Brain microvascular endothelial cell (primary cell): ENCODE measurements at regions not wholly inside any gene's neighbourhood (a gene's known extent, or its start where the extent isn't known, plus 50 kb on each side); places are given as distances from the start of the nearest gene placed in this dataset.

ENCODE experiments used
- DNase-seq: peaks from one replicate; pipeline ENCODE4 v3.0.0-alpha.2; 2020
- H3K27ac ChIP-seq: fragments of 250-450 bp; sonication (Bioruptor Pico); 2 replicates; pipeline ENCODE4 v1.5.1; 2020; ENCODE audit warnings: mild to moderate bottlenecking, moderate library complexity
- H3K27me3 ChIP-seq: fragments of 250-450 bp; sonication (Bioruptor Pico); replicated peaks from 2 replicates; pipeline ENCODE4 v1.5.1; 2020; ENCODE audit warnings: mild to moderate bottlenecking
- H3K36me3 ChIP-seq: fragments of 250-450 bp; sonication (Bioruptor Pico); replicated peaks from 2 replicates; pipeline ENCODE4 v1.5.1; 2020; ENCODE audit warnings: mild to moderate bottlenecking
- H3K4me3 ChIP-seq: 2 replicates; pipeline ENCODE4 v1.5.1; 2011; ENCODE audit warnings: low read depth, mild to moderate bottlenecking, control low read depth, low read length, moderate library complexity
- CTCF ChIP-seq: IDR thresholded peaks from 2 replicates; pipeline ENCODE4 v1.5.1; 2011; ENCODE audit warnings: low read depth, mild to moderate bottlenecking, moderate library complexity, low read length, control low read depth, inconsistent platforms; ENCODE audit errors: missing control alignments
- in situ Hi-C: cut with HindIII; loops from 2 replicates; pipeline ENCODE4 v1.10.0; 2017; ENCODE audit warnings: low sequenced_read_pairs, low pct_ligation_motif_present

DNA sequence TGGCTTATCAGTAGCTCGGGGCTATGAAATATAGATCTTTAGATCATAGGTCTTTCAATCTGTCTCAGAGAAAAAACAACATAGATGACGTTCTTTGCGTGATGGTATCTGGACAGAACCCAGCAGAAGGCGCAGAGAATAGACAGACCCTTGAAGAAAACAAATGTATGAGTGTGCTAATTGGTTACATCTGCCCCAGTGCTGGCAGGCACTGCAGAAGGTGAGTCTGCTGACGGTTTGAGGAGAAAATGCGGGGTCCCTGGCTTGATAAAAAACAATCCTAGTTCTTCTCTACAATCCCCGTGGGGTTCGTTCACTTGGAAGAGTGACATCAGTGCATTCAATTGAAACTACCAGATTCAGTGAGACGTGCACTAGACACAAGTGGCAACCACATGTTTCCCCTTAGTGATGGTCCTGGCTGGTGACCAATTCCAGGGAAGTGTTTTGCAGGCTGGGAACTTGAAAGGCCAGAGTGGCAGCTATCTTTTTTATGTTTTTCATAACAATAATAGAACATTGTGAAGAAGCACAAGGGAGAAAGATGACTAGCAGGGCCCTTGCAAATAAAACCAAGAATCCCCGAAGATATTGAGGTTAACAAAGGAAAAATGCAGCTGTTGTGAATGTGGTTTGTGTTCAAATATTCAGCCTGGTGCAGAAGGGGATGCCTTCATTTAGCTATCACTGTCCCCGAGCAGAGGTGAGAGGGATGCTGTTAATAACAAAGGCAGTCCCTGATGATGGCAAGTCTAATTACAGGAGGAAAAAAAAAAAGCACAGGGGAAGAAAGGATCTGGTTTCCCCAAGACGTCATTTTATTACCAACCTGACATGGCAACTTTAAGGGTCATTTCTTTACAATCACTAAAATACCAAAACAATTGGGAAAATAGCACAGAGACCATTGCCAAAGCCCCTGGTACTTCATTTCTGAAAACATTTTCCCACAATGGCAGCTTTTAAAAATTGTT is 337.6 kb upstream of the FIGN start:
- Histone ChIP-seq H3K27me3 (no peaks in the 10 kb centered on the region), H3K36me3 (no peaks in the 10 kb centered on the region), H3K4me3 (no peak overlapping the region), H3K27ac (no peak overlapping the region)
- TF ChIP-seq CTCF, result no peak
- DNase-seq, result peak; percentile 14
- in situ Hi-C loops, result no loop called here

DNA sequence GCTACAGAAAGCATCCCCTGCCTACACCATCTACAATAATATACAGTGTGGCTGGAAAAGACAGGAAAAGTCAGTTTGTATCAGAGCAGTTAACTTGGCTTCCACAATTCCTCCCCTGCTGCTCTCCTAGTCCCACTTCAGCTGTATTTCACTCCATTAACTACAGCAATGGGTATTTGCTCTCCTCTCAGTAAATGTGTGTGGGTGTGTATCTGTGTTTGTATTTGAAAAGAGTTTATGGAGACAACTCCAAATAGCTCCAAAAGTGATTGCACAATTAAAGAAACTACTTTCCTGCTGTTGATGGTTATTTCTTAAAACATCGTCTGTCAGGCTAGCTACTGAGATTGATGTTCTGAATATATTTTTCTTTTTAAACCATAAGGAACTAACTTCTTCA is 333.7 kb upstream of the FIGN start:
- in situ Hi-C loops, result no loop called here
- no peak for TF ChIP-seq CTCF
- H3K27ac ChIP-seq, result no peak overlapping the region
- no peak overlapping the region for H3K4me3 ChIP-seq
- no peak for DNase-seq
- no peaks in the 10 kb centered on the region for H3K27me3 ChIP-seq
- no peaks in the 10 kb centered on the region for H3K36me3 ChIP-seq

- Histone ChIP-seq H3K27ac (no peak overlapping the region), H3K27me3 (no peaks in the 10 kb centered on the region), H3K36me3 (no peaks in the 10 kb centered on the region), H3K4me3 (no peak overlapping the region)
- no peak for TF ChIP-seq CTCF
- in situ Hi-C loops, result no loop called here
- DNase-seq, result no peak
Observed at GRCh38 chr2:164068063-164068462, 332.3 kb upstream of the FIGN start.

DNA sequence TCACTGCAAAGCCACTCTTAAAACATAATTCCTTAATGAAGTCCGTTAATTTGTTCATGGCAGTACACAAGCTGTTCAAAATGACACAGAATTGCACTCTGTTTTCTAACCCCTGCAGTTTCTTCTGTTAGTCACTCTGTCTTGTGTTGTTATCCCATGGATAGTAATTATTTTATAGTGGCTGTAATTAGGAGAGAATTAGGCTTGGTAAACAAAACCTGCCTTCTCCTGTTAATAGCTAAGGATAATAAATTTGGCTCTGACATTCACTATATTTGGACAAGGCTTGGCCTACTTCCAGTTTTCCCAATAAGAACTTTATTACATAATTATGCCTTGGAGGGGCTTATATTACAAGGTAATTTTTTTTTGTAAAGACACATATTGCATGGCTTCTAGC is 330.3 kb upstream of the FIGN start:
- in situ Hi-C loops, result no loop called here
- H3K36me3 ChIP-seq, result no peaks in the 10 kb centered on the region
- no peak for DNase-seq
- no peak for TF ChIP-seq CTCF
- no peaks in the 10 kb centered on the region for H3K27me3 ChIP-seq
- no peak overlapping the region for H3K4me3 ChIP-seq
- H3K27ac ChIP-seq, result no peak overlapping the region

DNA sequence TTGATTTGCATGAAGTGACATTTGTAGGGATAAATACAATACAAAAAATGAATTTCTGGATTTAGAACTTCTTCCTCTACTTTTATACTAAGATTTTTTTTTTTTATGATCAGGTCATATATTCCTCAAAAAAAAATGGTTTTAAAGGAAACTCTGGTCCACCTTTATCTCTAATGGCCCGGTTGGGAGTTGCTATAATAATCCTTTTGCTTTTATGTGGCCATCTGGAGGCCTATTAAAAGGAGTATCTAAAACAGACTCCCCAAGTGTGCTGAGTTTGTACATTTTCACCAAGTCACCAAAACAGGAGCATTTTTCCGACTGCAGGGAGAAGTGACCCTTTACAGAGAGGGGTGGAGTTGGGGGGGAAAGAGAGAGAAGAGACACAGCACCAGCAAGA is 329.2 kb upstream of the FIGN start:
- Histone ChIP-seq H3K27me3 (no peaks in the 10 kb centered on the region), H3K4me3 (no peak overlapping the region), H3K36me3 (no peaks in the 10 kb centered on the region), H3K27ac (no peak overlapping the region)
- in situ Hi-C loops, result no loop called here
- DNase-seq, result no peak
- no peak for TF ChIP-seq CTCF

- TF ChIP-seq CTCF, result peak; percentile 73
- Histone ChIP-seq H3K36me3 (no peaks in the 10 kb centered on the region), H3K4me3 (no peak overlapping the region), H3K27ac (no peak overlapping the region), H3K27me3 (no peaks in the 10 kb centered on the region)
- in situ Hi-C loops, result no loop called here
- peak; percentile 47 for DNase-seq
Observed at GRCh38 chr2:164061129-164061746, 325.4 kb upstream of the FIGN start.
